GM12865 (cell line): ENCODE measurements at regions not wholly inside any gene's neighbourhood (a gene's known extent, or its start where the extent isn't known, plus 50 kb on each side); places are given as distances from the start of the nearest gene placed in this dataset.

ENCODE experiments used
- DNase-seq: peaks from one replicate; pipeline ENCODE4 v3.0.0; 2010; ENCODE audit warnings: low read depth
- H3K4me3 ChIP-seq: 2 replicates; pipeline ENCODE4 v1.5.1; 2011; ENCODE audit warnings: mild to moderate bottlenecking, low read depth, low read length, control low read depth
- CTCF ChIP-seq: IDR thresholded peaks from 2 replicates; pipeline ENCODE4 v1.5.1; 2011; ENCODE audit warnings: low read length, control low read depth, low read depth, inconsistent platforms; ENCODE audit not compliant: insufficient read depth; ENCODE audit errors: missing control alignments

- no peak overlapping the region for H3K4me3 ChIP-seq
- TF ChIP-seq CTCF = no peak
- DNase-seq = no peak
Observed at GRCh38 chr1:208781391-208782045, 537.3 kb upstream of the PLXNA2 start.

- TF ChIP-seq CTCF = no peak
- H3K4me3 ChIP-seq = no peak overlapping the region
- DNase-seq = peak; percentile 10
Observed at GRCh38 chr1:208782186-208782585, 538.0 kb upstream of the PLXNA2 start.

- TF ChIP-seq CTCF = no peak
- no peak for DNase-seq
- no peak overlapping the region for H3K4me3 ChIP-seq
Observed at GRCh38 chr1:208785629-208786028, 541.4 kb upstream of the PLXNA2 start.

- no peak for TF ChIP-seq CTCF
- no peak overlapping the region for H3K4me3 ChIP-seq
- peak; percentile 14 for DNase-seq
Observed at GRCh38 chr1:208787219-208787618, 543.0 kb upstream of the PLXNA2 start.

GRCh38 chr1:208788013-208788540, 543.9 kb upstream of the PLXNA2 start:
- no peak for DNase-seq
- no peak overlapping the region for H3K4me3 ChIP-seq
- no peak for TF ChIP-seq CTCF

- no peak for DNase-seq
- H3K4me3 ChIP-seq = no peak overlapping the region
- TF ChIP-seq CTCF = no peak
Observed at GRCh38 chr1:208791456-208791855, 547.3 kb upstream of the PLXNA2 start.

GRCh38 chr1:208793861-208794345, 549.7 kb upstream of the PLXNA2 start:
- no peak for DNase-seq
- no peak overlapping the region for H3K4me3 ChIP-seq
- TF ChIP-seq CTCF = no peak
